Thoracic aorta (tissue), 2 donors: ENCODE measurements at regions not wholly inside any gene's neighbourhood (a gene's known extent, or its start where the extent isn't known, plus 50 kb on each side); places are given as distances from the start of the nearest gene placed in this dataset.

Experiments
- ATAC-seq: fragments of 150-250 bp; one replicate; pipeline ENCODE4 v1.8.0; 2017; ENCODE audit warnings: low read depth; ENCODE audit not compliant: insufficient number of reproducible peaks, low FRiP score
- DNase-seq: peaks from one replicate; pipeline ENCODE4 v3.0.0-alpha.2; 2020; ENCODE audit warnings: low spot score
- H3K27ac ChIP-seq, 2 donors: fragments of 200-600 bp; sonication (generic); 1 replicate in 1 of 2; 2 replicates in 1 of 2; pipeline ENCODE4 v1.5.1; 2016; ENCODE audit warnings: mild to moderate bottlenecking in 2 of 2, moderate library complexity in 2 of 2
- H3K27me3 ChIP-seq: fragments of 200-600 bp; sonication (generic); replicated peaks from 2 replicates; pipeline ENCODE4 v1.6.0; 2016; ENCODE audit warnings: mild to moderate bottlenecking; ENCODE audit not compliant: insufficient read depth
- H3K36me3 ChIP-seq: fragments of 200-600 bp; sonication (generic); one replicate; pipeline ENCODE4 v1.5.1; 2016
- H3K4me1 ChIP-seq, 2 donors: fragments of 200-600 bp; sonication (generic); 1 replicate in 1 of 2; 2 replicates in 1 of 2; pipeline versions ENCODE4 v1.5.1 to v1.6.0; 2016; ENCODE audit warnings: low read depth in 2 of 2, mild to moderate bottlenecking in 1 of 2; ENCODE audit not compliant: control insufficient read depth in 1 of 2
- H3K4me3 ChIP-seq: fragments of 200-600 bp; sonication (generic); 2 replicates; pipeline ENCODE4 v1.5.1; 2016; ENCODE audit warnings: mild to moderate bottlenecking
- H3K9me3 ChIP-seq: fragments of 200-600 bp; sonication (generic); 2 replicates; pipeline ENCODE4 v1.5.1; 2016
- CTCF ChIP-seq: fragments of 200-600 bp; sonication (generic); IDR thresholded peaks from one replicate; pipeline ENCODE4 v1.5.1; 2019; ENCODE audit warnings: antibody characterized with exemption

- no peaks in the 10 kb centered on the region for H3K27me3 ChIP-seq
- no peak overlapping the region for H3K4me3 ChIP-seq
- no peak overlapping the region for H3K27ac ChIP-seq
- H3K4me1 ChIP-seq, result no peaks in the 10 kb centered on the region
- DNase-seq, result no peak
- ATAC-seq, result no peak
- no peaks in the 10 kb centered on the region for H3K36me3 ChIP-seq
- no peaks in the 10 kb centered on the region for H3K9me3 ChIP-seq
- TF ChIP-seq CTCF, result no peak
Measured at GRCh38 chr3:35028157-35028556, 611.2 kb upstream of the ARPP21 start.

- Histone ChIP-seq H3K4me1 (no peaks in the 10 kb centered on the region), H3K36me3 (no peaks in the 10 kb centered on the region), H3K9me3 (no peaks in the 10 kb centered on the region), H3K4me3 (no peak overlapping the region), H3K27ac (no peak overlapping the region), H3K27me3 (no peaks in the 10 kb centered on the region)
- ATAC-seq (no peak), DNase-seq (no peak)
- TF ChIP-seq CTCF, result no peak
Measured at GRCh38 chr3:35042210-35042991, 596.9 kb upstream of the ARPP21 start.

GRCh38 chr3:35043040-35043439 lies 596.3 kb upstream of the ARPP21 start:
- H3K9me3 ChIP-seq, result no peaks in the 10 kb centered on the region
- H3K27me3 ChIP-seq, result no peaks in the 10 kb centered on the region
- no peak for TF ChIP-seq CTCF
- no peak for ATAC-seq
- no peaks in the 10 kb centered on the region for H3K4me1 ChIP-seq
- H3K36me3 ChIP-seq, result no peaks in the 10 kb centered on the region
- H3K27ac ChIP-seq, result no peak overlapping the region
- no peak overlapping the region for H3K4me3 ChIP-seq
- no peak for DNase-seq

GRCh38 chr3:35044190-35044589 lies 595.1 kb upstream of the ARPP21 start:
- Histone ChIP-seq H3K4me3 (no peak overlapping the region), H3K27me3 (no peaks in the 10 kb centered on the region), H3K4me1 (no peaks in the 10 kb centered on the region), H3K36me3 (no peaks in the 10 kb centered on the region), H3K27ac (no peak overlapping the region), H3K9me3 (no peaks in the 10 kb centered on the region)
- ATAC-seq (no peak), DNase-seq (no peak)
- no peak for TF ChIP-seq CTCF

GRCh38 chr3:35045118-35045517 lies 594.2 kb upstream of the ARPP21 start:
- DNase-seq, result no peak
- Histone ChIP-seq H3K4me1 (no peaks in the 10 kb centered on the region), H3K36me3 (no peaks in the 10 kb centered on the region), H3K4me3 (no peak overlapping the region), H3K27ac (no peak overlapping the region), H3K9me3 (no peaks in the 10 kb centered on the region), H3K27me3 (no peaks in the 10 kb centered on the region)
- no peak for TF ChIP-seq CTCF
- ATAC-seq, result no peak
